ENCODE measurements at regions not wholly inside any gene's neighbourhood (a gene's known extent, or its start where the extent isn't known, plus 50 kb on each side); places are given as distances from the start of the nearest gene placed in this dataset.

- no peak overlapping the region for H3K4me3 Mint-ChIP-seq
- no peak overlapping the region for H3K27ac ChIP-seq (ENCODE audit: low read depth, low read length)
- ATAC-seq, result no peak
- peaks cover 0 to 14% (median 2%) of the 10 kb centered on the region in 11 donors for H3K9me3 Mint-ChIP-seq
- H3K27me3 ChIP-seq (ENCODE audit: control insufficient read depth in 2 of 2, insufficient read depth in 2 of 2, low read length in 2 of 2), result no peaks in the 10 kb centered on the region
- no peaks in the 10 kb centered on the region for H3K9me3 ChIP-seq (ENCODE audit: control insufficient read depth in 2 of 3, low read length in 3 of 3)
- no peak overlapping the region for H3K27ac Mint-ChIP-seq
- intact Hi-C loops (cut with micrococcal nuclease), result no loop called here
- DNase-seq, result no peak
- POLR2A ChIA-PET, result no interaction called here
- CTCF ChIA-PET, result no interaction called here
- peaks cover 0 to 3% (median 0%) of the 10 kb centered on the region in 5 donors for H3K27me3 Mint-ChIP-seq
- H3K4me3 ChIP-seq (ENCODE audit: low read length), result no peak overlapping the region
- no peaks in the 10 kb centered on the region for H3K36me3 ChIP-seq (ENCODE audit: control insufficient read depth in 2 of 3, insufficient read depth in 3 of 3, low read length in 3 of 3)
- H3K4me1 Mint-ChIP-seq, result no peaks in the 10 kb centered on the region
- H3K4me1 ChIP-seq (ENCODE audit: control insufficient read depth in 2 of 2, insufficient read depth in 2 of 2, low read length in 2 of 2), result no peaks in the 10 kb centered on the region
- H3K36me3 Mint-ChIP-seq, result no peaks in the 10 kb centered on the region
Observed at GRCh38 chr1:239269706-239270105, 116.7 kb upstream of the CHRM3 start.

GRCh38 chr1:239268941-239269340, 117.4 kb upstream of the CHRM3 start:
- no peak overlapping the region for H3K27ac ChIP-seq (ENCODE audit: low read depth, low read length)
- ChIA-PET CTCF (no interaction called here), POLR2A (no interaction called here)
- H3K36me3 ChIP-seq (ENCODE audit: control insufficient read depth in 2 of 3, insufficient read depth in 3 of 3, low read length in 3 of 3), result no peaks in the 10 kb centered on the region
- no peaks in the 10 kb centered on the region for H3K4me1 Mint-ChIP-seq
- H3K9me3 ChIP-seq (ENCODE audit: control insufficient read depth in 2 of 3, low read length in 3 of 3), result no peaks in the 10 kb centered on the region
- H3K27ac Mint-ChIP-seq, result no peak overlapping the region
- H3K36me3 Mint-ChIP-seq, result no peaks in the 10 kb centered on the region
- no peaks in the 10 kb centered on the region for H3K27me3 ChIP-seq (ENCODE audit: control insufficient read depth in 2 of 2, insufficient read depth in 2 of 2, low read length in 2 of 2)
- no peak overlapping the region for H3K4me3 ChIP-seq (ENCODE audit: low read length)
- H3K4me1 ChIP-seq (ENCODE audit: control insufficient read depth in 2 of 2, insufficient read depth in 2 of 2, low read length in 2 of 2), result no peaks in the 10 kb centered on the region
- H3K9me3 Mint-ChIP-seq, result peaks cover 0 to 7% (median 0%) of the 10 kb centered on the region in 11 donors
- H3K4me3 Mint-ChIP-seq, result no peak overlapping the region
- intact Hi-C loops (cut with micrococcal nuclease), result no loop called here
- DNase-seq, result no peak
- H3K27me3 Mint-ChIP-seq, result no peaks in the 10 kb centered on the region
- ATAC-seq, result no peak

GRCh38 chr1:239268007-239268406, 118.4 kb upstream of the CHRM3 start:
- Histone ChIP-seq H3K27me3 (ENCODE audit: control insufficient read depth in 2 of 2, insufficient read depth in 2 of 2, low read length in 2 of 2) (no peaks in the 10 kb centered on the region), H3K36me3 (ENCODE audit: control insufficient read depth in 2 of 3, insufficient read depth in 3 of 3, low read length in 3 of 3) (no peaks in the 10 kb centered on the region), H3K9me3 (ENCODE audit: control insufficient read depth in 2 of 3, low read length in 3 of 3) (no peaks in the 10 kb centered on the region), H3K27ac (ENCODE audit: low read depth, low read length) (no peak overlapping the region), H3K4me1 (ENCODE audit: control insufficient read depth in 2 of 2, insufficient read depth in 2 of 2, low read length in 2 of 2) (no peaks in the 10 kb centered on the region), H3K4me3 (ENCODE audit: low read length) (no peak overlapping the region)
- ATAC-seq (no peak), DNase-seq (no peak)
- POLR2A ChIA-PET, result no interaction called here
- H3K4me1 Mint-ChIP-seq, result no peaks in the 10 kb centered on the region
- H3K36me3 Mint-ChIP-seq, result no peaks in the 10 kb centered on the region
- CTCF ChIA-PET, result no interaction called here
- H3K27me3 Mint-ChIP-seq, result no peaks in the 10 kb centered on the region
- no peak overlapping the region for H3K27ac Mint-ChIP-seq
- H3K9me3 Mint-ChIP-seq, result peaks cover 0 to 7% (median 0%) of the 10 kb centered on the region in 11 donors
- intact Hi-C loops (cut with micrococcal nuclease), result no loop called here
- no peak overlapping the region for H3K4me3 Mint-ChIP-seq

- H3K9me3 Mint-ChIP-seq, result no peaks in the 10 kb centered on the region
- no peaks in the 10 kb centered on the region for H3K36me3 Mint-ChIP-seq
- DNase-seq, result no peak
- intact Hi-C loops (cut with micrococcal nuclease), result no loop called here
- CTCF ChIA-PET, result no interaction called here
- no peak overlapping the region for H3K4me3 Mint-ChIP-seq
- POLR2A ChIA-PET, result no interaction called here
- Histone ChIP-seq H3K4me3 (ENCODE audit: low read length) (no peak overlapping the region), H3K9me3 (ENCODE audit: control insufficient read depth in 2 of 3, low read length in 3 of 3) (no peaks in the 10 kb centered on the region), H3K4me1 (ENCODE audit: control insufficient read depth in 2 of 2, insufficient read depth in 2 of 2, low read length in 2 of 2) (no peaks in the 10 kb centered on the region), H3K36me3 (ENCODE audit: control insufficient read depth in 2 of 3, insufficient read depth in 3 of 3, low read length in 3 of 3) (no peaks in the 10 kb centered on the region), H3K27me3 (ENCODE audit: control insufficient read depth in 2 of 2, insufficient read depth in 2 of 2, low read length in 2 of 2) (no peaks in the 10 kb centered on the region), H3K27ac (ENCODE audit: low read depth, low read length) (no peak overlapping the region)
- H3K4me1 Mint-ChIP-seq, result no peaks in the 10 kb centered on the region
- H3K27me3 Mint-ChIP-seq, result peaks cover 0 to 5% (median 3%) of the 10 kb centered on the region in 5 donors
- no peak for ATAC-seq
- H3K27ac Mint-ChIP-seq, result no peak overlapping the region
Observed at GRCh38 chr1:239263801-239264200, 122.6 kb upstream of the CHRM3 start.

GRCh38 chr1:239262538-239262937, 123.8 kb upstream of the CHRM3 start:
- ChIA-PET POLR2A (no interaction called here), CTCF (no interaction called here)
- H3K27me3 Mint-ChIP-seq, result peaks cover 0 to 5% (median 3%) of the 10 kb centered on the region in 5 donors
- ATAC-seq (no peak), DNase-seq (no peak)
- intact Hi-C loops (cut with micrococcal nuclease), result no loop called here
- no peaks in the 10 kb centered on the region for H3K36me3 Mint-ChIP-seq
- no peak overlapping the region for H3K27ac Mint-ChIP-seq
- no peaks in the 10 kb centered on the region for H3K9me3 Mint-ChIP-seq
- Histone ChIP-seq H3K4me3 (ENCODE audit: low read length) (no peak overlapping the region), H3K27ac (ENCODE audit: low read depth, low read length) (no peak overlapping the region), H3K36me3 (ENCODE audit: control insufficient read depth in 2 of 3, insufficient read depth in 3 of 3, low read length in 3 of 3) (no peaks in the 10 kb centered on the region), H3K9me3 (ENCODE audit: control insufficient read depth in 2 of 3, low read length in 3 of 3) (no peaks in the 10 kb centered on the region), H3K27me3 (ENCODE audit: control insufficient read depth in 2 of 2, insufficient read depth in 2 of 2, low read length in 2 of 2) (no peaks in the 10 kb centered on the region), H3K4me1 (ENCODE audit: control insufficient read depth in 2 of 2, insufficient read depth in 2 of 2, low read length in 2 of 2) (no peaks in the 10 kb centered on the region)
- no peak overlapping the region for H3K4me3 Mint-ChIP-seq
- H3K4me1 Mint-ChIP-seq, result no peaks in the 10 kb centered on the region

GRCh38 chr1:239261521-239261920, 124.8 kb upstream of the CHRM3 start:
- no peak overlapping the region for H3K27ac ChIP-seq (ENCODE audit: low read depth, low read length)
- Mint-ChIP-seq H3K4me3 (no peak overlapping the region), H3K27me3 (peaks cover 0 to 5% (median 3%) of the 10 kb centered on the region in 5 donors), H3K9me3 (peaks cover 0 to 7% (median 0%) of the 10 kb centered on the region in 11 donors), H3K27ac (no peak overlapping the region), H3K36me3 (no peaks in the 10 kb centered on the region), H3K4me1 (no peaks in the 10 kb centered on the region)
- H3K4me1 ChIP-seq (ENCODE audit: control insufficient read depth in 2 of 2, insufficient read depth in 2 of 2, low read length in 2 of 2), result no peaks in the 10 kb centered on the region
- no peaks in the 10 kb centered on the region for H3K36me3 ChIP-seq (ENCODE audit: control insufficient read depth in 2 of 3, insufficient read depth in 3 of 3, low read length in 3 of 3)
- ChIA-PET CTCF (no interaction called here), POLR2A (no interaction called here)
- no peaks in the 10 kb centered on the region for H3K9me3 ChIP-seq (ENCODE audit: control insufficient read depth in 2 of 3, low read length in 3 of 3)
- no peaks in the 10 kb centered on the region for H3K27me3 ChIP-seq (ENCODE audit: control insufficient read depth in 2 of 2, insufficient read depth in 2 of 2, low read length in 2 of 2)
- DNase-seq, result no peak
- H3K4me3 ChIP-seq (ENCODE audit: low read length), result no peak overlapping the region
- intact Hi-C loops (cut with micrococcal nuclease), result no loop called here
- ATAC-seq, result no peak

GRCh38 chr1:239260842-239261241, 125.5 kb upstream of the CHRM3 start:
- peaks cover 0 to 5% (median 3%) of the 10 kb centered on the region in 5 donors for H3K27me3 Mint-ChIP-seq
- H3K27ac Mint-ChIP-seq, result no peak overlapping the region
- POLR2A ChIA-PET, result no interaction called here
- Histone ChIP-seq H3K36me3 (ENCODE audit: control insufficient read depth in 2 of 3, insufficient read depth in 3 of 3, low read length in 3 of 3) (no peaks in the 10 kb centered on the region), H3K4me1 (ENCODE audit: control insufficient read depth in 2 of 2, insufficient read depth in 2 of 2, low read length in 2 of 2) (no peaks in the 10 kb centered on the region), H3K4me3 (ENCODE audit: low read length) (no peak overlapping the region), H3K9me3 (ENCODE audit: control insufficient read depth in 2 of 3, low read length in 3 of 3) (no peaks in the 10 kb centered on the region), H3K27ac (ENCODE audit: low read depth, low read length) (no peak overlapping the region), H3K27me3 (ENCODE audit: control insufficient read depth in 2 of 2, insufficient read depth in 2 of 2, low read length in 2 of 2) (no peaks in the 10 kb centered on the region)
- peaks cover 0 to 12% (median 5%) of the 10 kb centered on the region in 11 donors for H3K9me3 Mint-ChIP-seq
- ATAC-seq (no peak), DNase-seq (no peak)
- H3K36me3 Mint-ChIP-seq, result peaks cover 0 to 3% (median 0%) of the 10 kb centered on the region in 5 donors
- intact Hi-C loops (cut with micrococcal nuclease), result no loop called here
- CTCF ChIA-PET, result no interaction called here
- no peak overlapping the region for H3K4me3 Mint-ChIP-seq
- no peaks in the 10 kb centered on the region for H3K4me1 Mint-ChIP-seq
